Gastrocnemius medialis (tissue), 4 donors: ENCODE measurements at regions not wholly inside any gene's neighbourhood (a gene's known extent, or its start where the extent isn't known, plus 50 kb on each side); places are given as distances from the start of the nearest gene placed in this dataset.

ENCODE experiments used
- CTCF ChIP-seq, 5 experiments: fragments of 450-650 bp in 3 of 5; fragments of 200-600 bp in 2 of 5; sonication (generic) in 2 of 5; IDR thresholded peaks in 4 of 5; conservative IDR thresholded peaks in 1 of 5; 1 replicate in 4 of 5; 2 replicates in 1 of 5; pipeline ENCODE4 v1.5.1; 2016 to 2019; ENCODE audit warnings: antibody characterized with exemption in 5 of 5, mild to moderate bottlenecking in 3 of 5, moderate library complexity in 3 of 5
- POLR2A ChIP-seq, 2 donors: fragments of 450-650 bp; IDR thresholded peaks; one replicate each; pipeline ENCODE4 v1.6.1; 2017; ENCODE audit warnings: antibody characterized with exemption in 2 of 2, mild to moderate bottlenecking in 2 of 2, moderate library complexity in 2 of 2

DNA sequence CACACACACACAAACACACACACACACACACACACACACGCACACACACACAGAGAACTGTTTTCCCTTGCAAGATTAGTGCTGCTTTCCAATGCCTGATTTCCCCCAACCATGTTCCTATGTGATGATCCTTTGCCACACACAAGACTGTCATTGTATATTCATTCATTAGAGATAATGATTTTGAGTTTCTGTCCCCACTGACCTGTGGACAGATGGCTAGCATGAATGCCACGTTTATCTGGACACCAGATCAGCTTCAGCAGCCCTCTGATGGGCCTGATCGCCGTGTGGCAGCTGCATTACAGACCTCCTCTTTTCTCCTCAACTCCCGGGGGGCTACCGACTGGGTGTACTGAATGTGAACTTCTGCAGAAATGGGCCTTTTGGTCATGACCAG, 353.0 kb downstream of the MYCN start:
- TF ChIP-seq CTCF (IDR thresholded peaks at IDR 0.05 in 4 of 5, conservative IDR thresholded peaks at IDR 0.05 in 1 of 5): no peak
- no peak for TF ChIP-seq POLR2A (IDR thresholded peaks at IDR 0.05)
